ENCODE measurements at regions not wholly inside any gene's neighbourhood (a gene's known extent, or its start where the extent isn't known, plus 50 kb on each side); places are given as distances from the start of the nearest gene placed in this dataset.
A peak's percentile ranks its signal among the peaks of the same experiment; 100 is the strongest.

GRCh38 chr13:108428691-108429090, 159.2 kb downstream of the TNFSF13B start:
- H3K9me3 ChIP-seq (ENCODE audit: control insufficient read depth, insufficient read depth, low read length), result no peaks in the 10 kb centered on the region
- no peaks in the 10 kb centered on the region for H3K36me3 ChIP-seq (ENCODE audit: control insufficient read depth, insufficient read depth, low read length)
- no peaks in the 10 kb centered on the region for H3K27me3 ChIP-seq (ENCODE audit: control insufficient read depth, insufficient read depth, low read length)
- no peaks in the 10 kb centered on the region for H3K4me1 ChIP-seq (ENCODE audit: control insufficient read depth, insufficient read depth, low read length)
- WGBS (ENCODE audit: insufficient coverage), result 92% methylated on average over 1 of the region's 2 CpGs
- DNase-seq (ENCODE audit: low read depth in 4 of 6, low spot score in 6 of 6), result no peak
- H3K4me3 ChIP-seq (ENCODE audit: low read depth, low read length), result no peak overlapping the region
- no peak overlapping the region for H3K27ac ChIP-seq (ENCODE audit: low read depth, low read length)

- DNase-seq (ENCODE audit: low read depth in 4 of 6, low spot score in 6 of 6), result no peak
- no peaks in the 10 kb centered on the region for H3K4me1 ChIP-seq (ENCODE audit: control insufficient read depth, insufficient read depth, low read length)
- no peak overlapping the region for H3K4me3 ChIP-seq (ENCODE audit: low read depth, low read length)
- WGBS (ENCODE audit: insufficient coverage), result 83% methylated on average over 1 of the region's 4 CpGs
- no peak overlapping the region for H3K27ac ChIP-seq (ENCODE audit: low read depth, low read length)
- no peaks in the 10 kb centered on the region for H3K36me3 ChIP-seq (ENCODE audit: control insufficient read depth, insufficient read depth, low read length)
- no peaks in the 10 kb centered on the region for H3K9me3 ChIP-seq (ENCODE audit: control insufficient read depth, insufficient read depth, low read length)
- H3K27me3 ChIP-seq (ENCODE audit: control insufficient read depth, insufficient read depth, low read length), result no peaks in the 10 kb centered on the region
Measured at GRCh38 chr13:108433976-108434755, 164.6 kb downstream of the TNFSF13B start.

GRCh38 chr13:108435393-108436149, 166.1 kb downstream of the TNFSF13B start:
- H3K27ac ChIP-seq (ENCODE audit: low read depth, low read length), result no peak overlapping the region
- H3K9me3 ChIP-seq (ENCODE audit: control insufficient read depth, insufficient read depth, low read length), result no peaks in the 10 kb centered on the region
- H3K27me3 ChIP-seq (ENCODE audit: control insufficient read depth, insufficient read depth, low read length), result no peaks in the 10 kb centered on the region
- H3K4me1 ChIP-seq (ENCODE audit: control insufficient read depth, insufficient read depth, low read length), result no peaks in the 10 kb centered on the region
- H3K36me3 ChIP-seq (ENCODE audit: control insufficient read depth, insufficient read depth, low read length), result no peaks in the 10 kb centered on the region
- WGBS (ENCODE audit: insufficient coverage), result 67% methylated on average over 1 of the region's 5 CpGs
- DNase-seq (ENCODE audit: low read depth in 4 of 6, low spot score in 6 of 6), result no peak
- no peak overlapping the region for H3K4me3 ChIP-seq (ENCODE audit: low read depth, low read length)

- no peaks in the 10 kb centered on the region for H3K36me3 ChIP-seq (ENCODE audit: control insufficient read depth, insufficient read depth, low read length)
- whole genome bisulfite sequencing (ENCODE audit: insufficient coverage), result no CpG with 5 or more reads among the region's 2 CpGs
- DNase-seq (ENCODE audit: low read depth in 4 of 6, low spot score in 6 of 6), result no peak
- H3K27me3 ChIP-seq (ENCODE audit: control insufficient read depth, insufficient read depth, low read length), result no peaks in the 10 kb centered on the region
- no peak overlapping the region for H3K27ac ChIP-seq (ENCODE audit: low read depth, low read length)
- no peak overlapping the region for H3K4me3 ChIP-seq (ENCODE audit: low read depth, low read length)
- H3K4me1 ChIP-seq (ENCODE audit: control insufficient read depth, insufficient read depth, low read length), result no peaks in the 10 kb centered on the region
- no peaks in the 10 kb centered on the region for H3K9me3 ChIP-seq (ENCODE audit: control insufficient read depth, insufficient read depth, low read length)
Measured at GRCh38 chr13:108437496-108437895, 168.0 kb downstream of the TNFSF13B start.

GRCh38 chr13:108439556-108439955, 170.0 kb downstream of the TNFSF13B start:
- DNase-seq (ENCODE audit: low read depth in 4 of 6, low spot score in 6 of 6), result peak in 3 of 6 donors; percentile 27 to 94 (median 33)
- no peaks in the 10 kb centered on the region for H3K9me3 ChIP-seq (ENCODE audit: control insufficient read depth, insufficient read depth, low read length)
- H3K36me3 ChIP-seq (ENCODE audit: control insufficient read depth, insufficient read depth, low read length), result no peaks in the 10 kb centered on the region
- no peaks in the 10 kb centered on the region for H3K27me3 ChIP-seq (ENCODE audit: control insufficient read depth, insufficient read depth, low read length)
- no peaks in the 10 kb centered on the region for H3K4me1 ChIP-seq (ENCODE audit: control insufficient read depth, insufficient read depth, low read length)
- H3K27ac ChIP-seq (ENCODE audit: low read depth, low read length), result no peak overlapping the region
- H3K4me3 ChIP-seq (ENCODE audit: low read depth, low read length), result no peak overlapping the region
- WGBS (ENCODE audit: insufficient coverage), result no CpG with 5 or more reads among the region's 7 CpGs

GRCh38 chr13:108444448-108444847, 174.9 kb downstream of the TNFSF13B start:
- Histone ChIP-seq H3K27ac (ENCODE audit: low read depth, low read length) (no peak overlapping the region), H3K4me1 (ENCODE audit: control insufficient read depth, insufficient read depth, low read length) (no peaks in the 10 kb centered on the region), H3K36me3 (ENCODE audit: control insufficient read depth, insufficient read depth, low read length) (no peaks in the 10 kb centered on the region), H3K4me3 (ENCODE audit: low read depth, low read length) (no peak overlapping the region), H3K27me3 (ENCODE audit: control insufficient read depth, insufficient read depth, low read length) (no peaks in the 10 kb centered on the region), H3K9me3 (ENCODE audit: control insufficient read depth, insufficient read depth, low read length) (no peaks in the 10 kb centered on the region)
- DNase-seq (ENCODE audit: low read depth in 4 of 6, low spot score in 6 of 6), result no peak
- WGBS (ENCODE audit: insufficient coverage), result 79% methylated on average over 4 of the region's 6 CpGs

- no peak for DNase-seq (ENCODE audit: low read depth in 4 of 6, low spot score in 6 of 6)
- Histone ChIP-seq H3K4me1 (ENCODE audit: control insufficient read depth, insufficient read depth, low read length) (no peaks in the 10 kb centered on the region), H3K27me3 (ENCODE audit: control insufficient read depth, insufficient read depth, low read length) (no peaks in the 10 kb centered on the region), H3K27ac (ENCODE audit: low read depth, low read length) (no peak overlapping the region), H3K4me3 (ENCODE audit: low read depth, low read length) (no peak overlapping the region), H3K9me3 (ENCODE audit: control insufficient read depth, insufficient read depth, low read length) (no peaks in the 10 kb centered on the region), H3K36me3 (ENCODE audit: control insufficient read depth, insufficient read depth, low read length) (no peaks in the 10 kb centered on the region)
Measured at GRCh38 chr13:108448891-108449290, 179.4 kb downstream of the TNFSF13B start.

GRCh38 chr13:108451121-108451520, 178.3 kb upstream of the MYO16 start:
- no CpG with 5 or more reads among the region's 5 CpGs for WGBS (ENCODE audit: insufficient coverage)
- Histone ChIP-seq H3K4me1 (ENCODE audit: control insufficient read depth, insufficient read depth, low read length) (no peaks in the 10 kb centered on the region), H3K27ac (ENCODE audit: low read depth, low read length) (no peak overlapping the region), H3K27me3 (ENCODE audit: control insufficient read depth, insufficient read depth, low read length) (no peaks in the 10 kb centered on the region), H3K9me3 (ENCODE audit: control insufficient read depth, insufficient read depth, low read length) (no peaks in the 10 kb centered on the region), H3K4me3 (ENCODE audit: low read depth, low read length) (no peak overlapping the region), H3K36me3 (ENCODE audit: control insufficient read depth, insufficient read depth, low read length) (no peaks in the 10 kb centered on the region)
- peak in 1 of 6 donors; percentile 30 for DNase-seq (ENCODE audit: low read depth in 4 of 6, low spot score in 6 of 6)

GRCh38 chr13:108455320-108455719, 174.1 kb upstream of the MYO16 start:
- WGBS (ENCODE audit: insufficient coverage), result no CpG with 5 or more reads among the region's 2 CpGs
- DNase-seq (ENCODE audit: low read depth in 4 of 6, low spot score in 6 of 6), result no peak
- Histone ChIP-seq H3K36me3 (ENCODE audit: control insufficient read depth, insufficient read depth, low read length) (no peaks in the 10 kb centered on the region), H3K4me1 (ENCODE audit: control insufficient read depth, insufficient read depth, low read length) (no peaks in the 10 kb centered on the region), H3K4me3 (ENCODE audit: low read depth, low read length) (no peak overlapping the region), H3K27me3 (ENCODE audit: control insufficient read depth, insufficient read depth, low read length) (no peaks in the 10 kb centered on the region), H3K27ac (ENCODE audit: low read depth, low read length) (no peak overlapping the region), H3K9me3 (ENCODE audit: control insufficient read depth, insufficient read depth, low read length) (no peaks in the 10 kb centered on the region)

GRCh38 chr13:108460043-108460442, 169.4 kb upstream of the MYO16 start:
- no peak overlapping the region for H3K27ac ChIP-seq (ENCODE audit: low read depth, low read length)
- no CpG with 5 or more reads among the region's 4 CpGs for WGBS (ENCODE audit: insufficient coverage)
- H3K36me3 ChIP-seq (ENCODE audit: control insufficient read depth, insufficient read depth, low read length), result no peaks in the 10 kb centered on the region
- H3K9me3 ChIP-seq (ENCODE audit: control insufficient read depth, insufficient read depth, low read length), result no peaks in the 10 kb centered on the region
- no peaks in the 10 kb centered on the region for H3K4me1 ChIP-seq (ENCODE audit: control insufficient read depth, insufficient read depth, low read length)
- DNase-seq (ENCODE audit: low read depth in 4 of 6, low spot score in 6 of 6), result no peak
- no peaks in the 10 kb centered on the region for H3K27me3 ChIP-seq (ENCODE audit: control insufficient read depth, insufficient read depth, low read length)
- H3K4me3 ChIP-seq (ENCODE audit: low read depth, low read length), result no peak overlapping the region
